ENCODE measurements at regions not wholly inside any gene's neighbourhood (a gene's known extent, or its start where the extent isn't known, plus 50 kb on each side); places are given as distances from the start of the nearest gene placed in this dataset.

DNA sequence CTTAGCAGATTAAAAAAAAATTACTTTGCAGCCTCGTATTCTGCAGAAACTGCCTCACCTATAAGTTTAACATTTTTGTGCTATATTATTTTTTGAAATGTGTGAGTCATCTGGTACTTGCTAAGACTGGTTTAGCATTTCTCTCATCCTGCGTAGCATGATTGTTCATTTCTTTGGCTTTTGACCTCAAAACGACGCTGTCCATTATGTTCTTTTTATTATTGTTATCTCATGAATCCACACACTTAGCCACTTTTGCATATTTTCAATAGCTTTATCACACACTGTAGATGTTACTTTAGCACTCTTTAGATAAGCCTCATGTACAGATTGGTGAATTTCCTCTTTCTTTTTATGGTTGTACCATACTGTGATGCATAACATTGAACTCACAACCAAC lies 1004.9 kb upstream of the NCAM2 start (continued):
- TF ChIP-seq, protein P1, sequence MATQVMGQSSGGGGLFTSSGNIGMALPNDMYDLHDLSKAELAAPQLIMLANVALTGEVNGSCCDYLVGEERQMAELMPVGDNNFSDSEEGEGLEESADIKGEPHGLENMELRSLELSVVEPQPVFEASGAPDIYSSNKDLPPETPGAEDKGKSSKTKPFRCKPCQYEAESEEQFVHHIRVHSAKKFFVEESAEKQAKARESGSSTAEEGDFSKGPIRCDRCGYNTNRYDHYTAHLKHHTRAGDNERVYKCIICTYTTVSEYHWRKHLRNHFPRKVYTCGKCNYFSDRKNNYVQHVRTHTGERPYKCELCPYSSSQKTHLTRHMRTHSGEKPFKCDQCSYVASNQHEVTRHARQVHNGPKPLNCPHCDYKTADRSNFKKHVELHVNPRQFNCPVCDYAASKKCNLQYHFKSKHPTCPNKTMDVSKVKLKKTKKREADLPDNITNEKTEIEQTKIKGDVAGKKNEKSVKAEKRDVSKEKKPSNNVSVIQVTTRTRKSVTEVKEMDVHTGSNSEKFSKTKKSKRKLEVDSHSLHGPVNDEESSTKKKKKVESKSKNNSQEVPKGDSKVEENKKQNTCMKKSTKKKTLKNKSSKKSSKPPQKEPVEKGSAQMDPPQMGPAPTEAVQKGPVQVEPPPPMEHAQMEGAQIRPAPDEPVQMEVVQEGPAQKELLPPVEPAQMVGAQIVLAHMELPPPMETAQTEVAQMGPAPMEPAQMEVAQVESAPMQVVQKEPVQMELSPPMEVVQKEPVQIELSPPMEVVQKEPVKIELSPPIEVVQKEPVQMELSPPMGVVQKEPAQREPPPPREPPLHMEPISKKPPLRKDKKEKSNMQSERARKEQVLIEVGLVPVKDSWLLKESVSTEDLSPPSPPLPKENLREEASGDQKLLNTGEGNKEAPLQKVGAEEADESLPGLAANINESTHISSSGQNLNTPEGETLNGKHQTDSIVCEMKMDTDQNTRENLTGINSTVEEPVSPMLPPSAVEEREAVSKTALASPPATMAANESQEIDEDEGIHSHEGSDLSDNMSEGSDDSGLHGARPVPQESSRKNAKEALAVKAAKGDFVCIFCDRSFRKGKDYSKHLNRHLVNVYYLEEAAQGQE (IDR thresholded peaks at IDR 0.05; ENCODE audit: borderline replicate concordance), result peak; percentile 60; the same call in 1 of the 2 replicates
- TF ChIP-seq, protein P1 (CRISPR knock-in tag; IDR thresholded peaks at IDR 0.05; ENCODE audit: low read depth), result no peak
- TF ChIP-seq TEAD4 (IDR thresholded peaks at IDR 0.05; ENCODE audit: low read length) (peak; percentile 77; the same call in 1 of the 2 replicates), TEAD4 (CRISPR knock-in tag; IDR thresholded peaks at IDR 0.05; ENCODE audit: borderline replicate concordance) (no peak)

All from K562 (cell line).